Sciatic nerve (tissue), 2 donors: ENCODE measurements at regions not wholly inside any gene's neighbourhood (a gene's known extent, or its start where the extent isn't known, plus 50 kb on each side); places are given as distances from the start of the nearest gene placed in this dataset.

Experiments
- ATAC-seq: fragments of 200-7000 bp; cut with Tn5 transposase; one replicate; pipeline ENCODE4 v1.9.1; 2020; ENCODE audit warnings: mild to moderate bottlenecking, moderate library complexity
- DNase-seq: peaks from one replicate; pipeline ENCODE4 v3.0.0-alpha.2; 2020; ENCODE audit warnings: low spot score
- intact Hi-C: fragments of 100-400 bp; cut with DNase I; formaldehyde crosslinking; loops from one replicate; pipeline ENCODE4 v1.14.2; 2022
- donor health status: DM: no; HTN: no; CAD: no.
- donor health status: DM: no; HTN: no; CAD: no.

- DNase-seq (no peak), ATAC-seq (no peak)
- intact Hi-C loops = no loop called here
Measured at GRCh38 chr12:45655186-45655585, 74.3 kb upstream of the ARID2 start.

GRCh38 chr12:45655743-45656142 lies 73.8 kb upstream of the ARID2 start:
- no peak for ATAC-seq
- intact Hi-C loops = no loop called here
- DNase-seq = no peak

DNA sequence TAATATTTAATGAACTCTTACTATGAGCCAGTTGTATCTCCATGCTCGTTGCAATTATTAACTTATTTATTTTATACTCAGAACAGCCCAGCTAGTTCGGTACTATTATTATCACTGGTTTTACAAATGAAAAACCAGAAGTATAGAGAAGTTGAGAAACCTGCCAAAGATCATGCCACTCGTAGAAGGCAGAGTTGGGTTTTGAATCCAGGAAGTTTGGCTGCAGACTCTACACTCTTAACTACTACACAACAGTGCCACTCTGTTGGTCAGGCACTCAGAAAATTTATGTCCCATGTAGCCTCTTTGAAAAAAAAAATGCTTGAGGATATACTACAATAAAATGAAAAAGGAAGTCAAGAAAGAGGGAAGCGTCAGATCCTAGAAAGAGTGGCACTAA lies 71.5 kb upstream of the ARID2 start:
- no peak for ATAC-seq
- intact Hi-C loops = no loop called here
- no peak for DNase-seq

GRCh38 chr12:45660330-45660729 lies 69.2 kb upstream of the ARID2 start:
- intact Hi-C loops = no loop called here
- ATAC-seq (no peak), DNase-seq (no peak)

- intact Hi-C loops = no loop called here
- DNase-seq = no peak
- no peak for ATAC-seq
Measured at GRCh38 chr12:45663455-45663854, 66.1 kb upstream of the ARID2 start.

- DNase-seq (no peak), ATAC-seq (no peak)
- intact Hi-C loops = no loop called here
Measured at GRCh38 chr12:45665941-45666340, 63.6 kb upstream of the ARID2 start.

- DNase-seq = no peak
- intact Hi-C loops = no loop called here
- no peak for ATAC-seq
Measured at GRCh38 chr12:45666396-45666795, 63.1 kb upstream of the ARID2 start.

GRCh38 chr12:45666816-45667215 lies 62.7 kb upstream of the ARID2 start:
- intact Hi-C loops = no loop called here
- no peak for DNase-seq
- no peak for ATAC-seq

DNA sequence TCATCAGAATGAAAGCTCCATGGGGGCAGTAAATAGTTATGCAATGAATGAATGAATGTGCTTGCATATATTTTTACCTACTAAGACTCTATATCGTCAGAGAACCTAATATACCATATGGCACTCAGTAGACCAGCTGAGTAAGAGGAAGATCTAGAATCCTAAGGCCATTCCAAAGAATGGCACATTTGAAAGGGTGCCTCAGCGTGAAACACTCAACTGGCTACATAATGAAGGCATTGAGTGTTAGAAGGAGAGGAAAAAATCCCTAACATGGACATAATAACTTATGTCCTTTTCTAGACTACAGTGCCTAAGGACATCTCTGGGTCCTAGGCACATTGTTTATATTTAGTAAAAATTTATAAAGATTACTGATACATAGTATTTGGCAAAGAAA lies 61.7 kb upstream of the ARID2 start:
- intact Hi-C loops = no loop called here
- ATAC-seq (no peak), DNase-seq (no peak)

DNA sequence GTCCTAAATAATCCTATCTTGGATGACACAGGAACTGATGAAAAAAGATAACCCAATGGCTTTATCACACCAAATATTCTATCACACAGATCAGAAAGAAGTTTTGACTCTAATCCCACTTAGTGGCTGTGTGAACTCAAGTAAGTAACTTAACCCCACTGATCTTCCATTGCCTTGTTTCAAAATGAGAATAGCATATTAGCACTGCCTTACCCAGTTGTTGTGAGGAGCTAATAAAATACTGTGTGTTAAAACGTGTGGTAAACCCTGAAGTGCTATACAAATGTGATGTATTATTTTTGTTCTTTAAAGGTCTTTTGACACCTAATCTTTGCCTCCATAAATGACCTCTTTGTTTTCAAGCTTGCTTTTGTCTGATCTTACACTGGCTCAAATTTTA lies 60.9 kb upstream of the ARID2 start:
- ATAC-seq = no peak
- DNase-seq = no peak
- intact Hi-C loops = no loop called here

DNA sequence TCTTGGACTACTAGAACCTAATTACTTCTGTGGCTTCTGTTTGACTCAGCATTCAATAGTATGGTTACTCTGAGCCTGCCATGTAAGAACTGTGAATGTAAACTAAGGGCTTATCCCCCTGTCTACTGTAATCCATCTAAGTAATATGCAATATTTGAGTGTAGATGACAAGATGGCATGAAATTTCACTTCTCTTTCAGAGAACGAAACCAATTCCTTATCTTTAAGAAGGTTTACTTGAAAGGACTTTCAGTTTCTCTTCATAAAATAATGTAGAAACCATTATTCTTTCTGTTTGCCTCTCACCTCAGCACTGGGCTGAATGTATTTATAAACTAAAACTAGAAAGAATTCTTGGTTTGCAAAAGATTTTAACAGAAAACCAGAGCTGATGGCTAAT lies 60.4 kb upstream of the ARID2 start:
- DNase-seq (no peak), ATAC-seq (no peak)
- intact Hi-C loops = no loop called here

GRCh38 chr12:45669792-45670191 lies 59.7 kb upstream of the ARID2 start:
- DNase-seq (no peak), ATAC-seq (peak; percentile 80)
- intact Hi-C loops = no loop called here

GRCh38 chr12:45670346-45671065 lies 59.0 kb upstream of the ARID2 start:
- no peak for DNase-seq
- peak; percentile 41 for ATAC-seq

DNA sequence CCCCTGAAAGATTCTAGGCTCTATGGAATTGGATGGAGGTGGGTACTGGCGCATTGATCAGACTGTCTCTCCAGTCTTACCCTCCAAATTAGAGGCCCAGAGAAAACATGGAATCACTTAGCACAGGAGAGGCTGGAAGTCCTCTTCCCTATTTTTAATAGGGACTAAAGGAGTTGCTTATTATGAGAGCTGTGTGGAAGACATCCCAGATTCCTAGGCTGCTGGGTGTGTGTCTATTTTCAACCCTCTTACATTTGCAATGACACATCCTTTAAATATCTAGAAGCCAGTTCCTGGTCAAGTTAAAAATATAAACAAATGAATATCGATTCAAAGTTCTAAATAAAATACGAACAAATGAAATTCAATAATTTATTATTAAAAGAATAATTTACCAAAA lies 58.3 kb upstream of the ARID2 start:
- intact Hi-C loops = no loop called here
- ATAC-seq (no peak), DNase-seq (no peak)

More at GRCh38 chr12:45670346-45671065, 59.0 kb upstream of the ARID2 start:
- intact Hi-C loops = no loop called here

DNA sequence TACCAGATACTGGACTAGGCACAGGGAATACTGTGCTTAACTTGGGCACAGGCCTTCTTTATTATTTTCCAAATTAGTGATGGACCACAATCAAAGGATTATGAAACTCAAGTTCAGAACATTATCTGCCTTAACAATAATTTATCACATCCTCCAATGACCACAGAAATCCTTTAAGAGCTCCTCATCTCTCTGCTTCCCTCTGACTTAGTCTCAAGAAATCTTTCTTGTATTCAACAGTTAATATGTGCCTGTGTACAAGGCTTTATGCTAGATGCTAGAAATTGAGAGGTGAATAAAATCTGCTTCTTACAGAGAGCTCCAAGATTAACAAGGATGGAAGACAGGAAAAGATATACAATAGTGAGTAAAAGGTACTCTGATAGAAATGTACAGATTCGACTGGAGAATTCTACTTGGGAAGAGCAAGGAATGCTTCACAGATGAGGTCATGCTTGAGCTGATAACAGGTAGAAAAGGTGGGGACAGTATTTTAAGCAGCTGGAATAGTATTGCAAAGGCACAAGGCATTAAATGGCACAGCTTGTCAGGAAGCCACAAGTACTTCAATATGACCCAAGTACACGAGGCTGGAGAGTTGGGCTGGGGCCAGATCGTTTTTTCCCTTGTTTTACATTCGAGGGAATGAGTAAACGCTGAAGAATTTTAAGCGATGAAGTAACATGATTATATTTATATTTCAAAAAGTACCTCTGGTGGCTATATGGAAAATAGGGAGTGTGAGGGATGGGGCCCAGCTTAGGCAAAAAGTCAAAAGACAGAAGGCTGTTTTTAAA lies 55.1 kb upstream of the ARID2 start:
- DNase-seq (peak; percentile 61), ATAC-seq (no peak)
- intact Hi-C loops = no loop called here

DNA sequence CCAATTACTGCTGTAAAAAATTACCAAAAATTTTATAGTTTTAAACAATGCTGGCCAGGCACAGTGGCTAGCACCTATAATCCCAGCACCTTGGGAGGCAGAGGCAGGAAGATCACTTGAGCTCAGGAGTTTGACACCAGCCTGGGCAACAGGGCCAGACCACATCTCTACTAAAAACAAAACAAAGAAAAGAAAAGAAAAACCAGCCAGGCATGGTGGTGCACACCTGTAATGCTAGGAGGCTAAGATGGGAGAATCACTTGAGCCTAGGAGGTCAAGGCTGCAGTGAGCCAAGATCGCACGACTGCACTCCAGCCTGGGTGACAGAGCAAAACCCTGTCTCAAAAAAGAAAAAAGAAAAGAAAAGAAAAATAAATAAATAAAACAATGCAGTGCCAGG lies 54.0 kb upstream of the ARID2 start:
- intact Hi-C loops = no loop called here
- ATAC-seq (no peak), DNase-seq (no peak)
